Left lobe of liver (tissue), 2 donors: ENCODE measurements at regions not wholly inside any gene's neighbourhood (a gene's known extent, or its start where the extent isn't known, plus 50 kb on each side); places are given as distances from the start of the nearest gene placed in this dataset.

ENCODE experiments used
- ATAC-seq: fragments of 200-7000 bp; cut with Tn5 transposase; one replicate; pipeline ENCODE4 v1.9.1; 2020; ENCODE audit warnings: mild to moderate bottlenecking, moderate library complexity
- DNase-seq: peaks from one replicate; pipeline ENCODE4 v3.0.0-alpha.2; 2020; ENCODE audit warnings: low spot score
- donor health status: DM: no; HTN: no; CAD: no; lungs with moderate emphysema.
- donor health status: DM: no; HTN: yes; CAD: no.

- DNase-seq: no peak
- no peak for ATAC-seq
Measured at GRCh38 chr16:27736431-27736830, 186.5 kb downstream of the KATNIP start.

- ATAC-seq (no peak), DNase-seq (no peak)
Measured at GRCh38 chr16:27737513-27737912, 187.6 kb downstream of the KATNIP start.
